ENCODE measurements at regions not wholly inside any gene's neighbourhood (a gene's known extent, or its start where the extent isn't known, plus 50 kb on each side); places are given as distances from the start of the nearest gene placed in this dataset.

GRCh38 chr4:130336585-130337217 is 1240.7 kb downstream of the C4orf33 start:
- Histone ChIP-seq H3K27me3 (ENCODE audit: insufficient read depth, low read depth) (no peaks in the 10 kb centered on the region), H4K20me1 (ENCODE audit: insufficient read depth) (no peaks in the 10 kb centered on the region), H3K36me3 (ENCODE audit: insufficient read depth) (no peaks in the 10 kb centered on the region), H3K4me1 (ENCODE audit: low read depth, poor library complexity, severe bottlenecking) (peaks cover 9% of the 10 kb centered on the region), H3K9ac (no peak overlapping the region), H3K4me3 (IDR thresholded peaks at IDR 0.05; ENCODE audit: insufficient read depth, low read depth, low read length) (no peak overlapping the region), H3K79me2 (ENCODE audit: insufficient read depth, low read depth) (no peaks in the 10 kb centered on the region), H2AFZ (ENCODE audit: low read depth) (no peak overlapping the region), H3K4me2 (no peak overlapping the region), H3K27ac (no peak overlapping the region)
- TF ChIP-seq CTCF (conservative IDR thresholded peaks at IDR 0.05; ENCODE audit: low read depth, low read length) = peak; percentile 89

GRCh38 chr4:130338851-130339250 is 1242.9 kb downstream of the C4orf33 start:
- TF ChIP-seq CTCF (conservative IDR thresholded peaks at IDR 0.05; ENCODE audit: low read depth, low read length) = no peak
- Histone ChIP-seq H3K9ac (no peak overlapping the region), H3K4me2 (no peak overlapping the region), H4K20me1 (ENCODE audit: insufficient read depth) (no peaks in the 10 kb centered on the region), H2AFZ (ENCODE audit: low read depth) (no peak overlapping the region), H3K36me3 (ENCODE audit: insufficient read depth) (no peaks in the 10 kb centered on the region), H3K4me3 (IDR thresholded peaks at IDR 0.05; ENCODE audit: insufficient read depth, low read depth, low read length) (no peak overlapping the region), H3K27me3 (ENCODE audit: insufficient read depth, low read depth) (no peaks in the 10 kb centered on the region), H3K27ac (no peak overlapping the region), H3K79me2 (ENCODE audit: insufficient read depth, low read depth) (no peaks in the 10 kb centered on the region), H3K4me1 (ENCODE audit: low read depth, poor library complexity, severe bottlenecking) (peaks cover 9% of the 10 kb centered on the region)

- H3K9ac ChIP-seq = no peak overlapping the region
- no peaks in the 10 kb centered on the region for H3K36me3 ChIP-seq (ENCODE audit: insufficient read depth)
- H3K4me3 ChIP-seq (IDR thresholded peaks at IDR 0.05; ENCODE audit: insufficient read depth, low read depth, low read length) = no peak overlapping the region
- H4K20me1 ChIP-seq (ENCODE audit: insufficient read depth) = no peaks in the 10 kb centered on the region
- no peak for TF ChIP-seq CTCF (conservative IDR thresholded peaks at IDR 0.05; ENCODE audit: low read depth, low read length)
- no peak overlapping the region for H3K27ac ChIP-seq
- H2AFZ ChIP-seq (ENCODE audit: low read depth) = no peak overlapping the region
- no peak overlapping the region for H3K4me2 ChIP-seq
- no peaks in the 10 kb centered on the region for H3K4me1 ChIP-seq (ENCODE audit: low read depth, poor library complexity, severe bottlenecking)
- no peaks in the 10 kb centered on the region for H3K27me3 ChIP-seq (ENCODE audit: insufficient read depth, low read depth)
- H3K79me2 ChIP-seq (ENCODE audit: insufficient read depth, low read depth) = no peaks in the 10 kb centered on the region
Observed at GRCh38 chr4:130349745-130350144, 1253.8 kb downstream of the C4orf33 start.

- Histone ChIP-seq H3K4me3 (IDR thresholded peaks at IDR 0.05; ENCODE audit: insufficient read depth, low read depth, low read length) (no peak overlapping the region), H3K27me3 (ENCODE audit: insufficient read depth, low read depth) (no peaks in the 10 kb centered on the region), H4K20me1 (ENCODE audit: insufficient read depth) (no peaks in the 10 kb centered on the region), H3K79me2 (ENCODE audit: insufficient read depth, low read depth) (no peaks in the 10 kb centered on the region), H3K9ac (no peak overlapping the region), H2AFZ (ENCODE audit: low read depth) (no peak overlapping the region), H3K27ac (no peak overlapping the region), H3K36me3 (ENCODE audit: insufficient read depth) (no peaks in the 10 kb centered on the region), H3K4me1 (ENCODE audit: low read depth, poor library complexity, severe bottlenecking) (no peaks in the 10 kb centered on the region), H3K4me2 (no peak overlapping the region)
- TF ChIP-seq CTCF (conservative IDR thresholded peaks at IDR 0.05; ENCODE audit: low read depth, low read length) = no peak
Observed at GRCh38 chr4:130356873-130357272, 1260.9 kb downstream of the C4orf33 start.

Measured in KMS-11 (cell line).